A549 (cell line): ENCODE measurements at regions not wholly inside any gene's neighbourhood (a gene's known extent, or its start where the extent isn't known, plus 50 kb on each side); places are given as distances from the start of the nearest gene placed in this dataset.

Source experiments
- ATAC-seq, 2 experiments: fragments of 200-7000 bp in 1 of 2; fragments of >200 bp in 1 of 2; cut with Nextera tagmentation in 1 of 2; cut with Tn5 transposase in 1 of 2; 3 replicates each; pipeline versions ENCODE4 v1.8.0 to v1.9.1; 2018 to 2020; ENCODE audit warnings: mild to moderate bottlenecking in 1 of 2, moderate library complexity in 1 of 2
- CTCF ChIA-PET: fragments of 300-600 bp; sonication (Branson Sonifier 250); formaldehyde crosslinking; extraction: SDS; loops from one replicate; lab custom pipeline; 2021; ENCODE audit warnings: antibody characterized with exemption, inconsistent platforms; lab: Yijun Ruan, JAX
- POLR2A ChIA-PET: fragments of 350-600 bp; formaldehyde crosslinking; extraction: SDS; loops from one replicate; lab custom pipeline; 2021; ENCODE audit warnings: antibody characterized with exemption, inconsistent platforms; lab: Yijun Ruan, JAX
- DNase-seq, 2 experiments: peaks; one replicate each; pipeline versions ENCODE4 v3.0.0 to v3.0.0-alpha.2; 2011 to 2016; ENCODE audit warnings: low read depth in 1 of 2, low spot score in 1 of 2
- FAIRE-seq: peaks from 2 replicates; lab custom pipeline; 2011; peaks lifted over from hg19 to GRCh38; lab: Jason Lieb, UNC
- H3K27ac ChIP-seq, 2 experiments: fragments of >200 bp; sonication (Bioruptor Twin); formaldehyde crosslinking; 3 replicates each; pipeline ENCODE4 v1.5.1; 2016 to 2017
- H3K4me1 ChIP-seq: fragments of >200 bp; sonication (Bioruptor Twin); formaldehyde crosslinking; 3 replicates; pipeline ENCODE4 v1.6.1; 2016
- H3K4me2 ChIP-seq: fragments of >200 bp; sonication (Bioruptor Twin); formaldehyde crosslinking; 3 replicates; pipeline ENCODE4 v1.6.1; 2016
- H3K4me3 ChIP-seq: fragments of >200 bp; sonication (Bioruptor Twin); formaldehyde crosslinking; 3 replicates; pipeline ENCODE4 v1.5.1; 2016
- H3K9me3 ChIP-seq: fragments of >200 bp; sonication (Bioruptor Twin); formaldehyde crosslinking; 3 replicates; pipeline ENCODE4 v1.6.1; 2016
- ATOH8 ChIP-seq: fragments of 250-450 bp; sonication (Bioruptor Pico); IDR thresholded peaks from 2 replicates; pipeline ENCODE4 v1.5.0; 2020; ENCODE audit warnings: low read depth, mild to moderate bottlenecking, moderate library complexity
- CHD2 ChIP-seq: fragments of 150-350 bp; IDR thresholded peaks from 2 replicates; pipeline ENCODE4 v1.6.1; 2014; ENCODE audit warnings: low read length; ENCODE audit not compliant: partially characterized antibody
- CHD4 ChIP-seq: fragments of 200-600 bp; sonication (generic); IDR thresholded peaks from 2 replicates; pipeline ENCODE4 v1.6.1; 2016; ENCODE audit warnings: antibody characterized with exemption, mild to moderate bottlenecking, borderline replicate concordance
- FOSL2 ChIP-seq, 2 experiments: fragments of 450-650 bp in 1 of 2; fragments of >200 bp in 1 of 2; sonication (Bioruptor Twin) in 1 of 2; formaldehyde crosslinking; IDR thresholded peaks; 2 replicates each; pipeline versions ENCODE4 v1.5.0 to v1.6.1; 2016 to 2020; ENCODE audit warnings: mild to moderate bottlenecking in 1 of 2, moderate library complexity in 1 of 2
- HOXB13 ChIP-seq: fragments of 250-450 bp; sonication (Bioruptor Pico); IDR thresholded peaks from 2 replicates; pipeline ENCODE4 v1.5.0; 2020; ENCODE audit warnings: low read depth, mild to moderate bottlenecking, moderate library complexity
- JUNB ChIP-seq: fragments of >200 bp; sonication (Bioruptor Twin); formaldehyde crosslinking; IDR thresholded peaks from 2 replicates; pipeline ENCODE4 v1.6.1; 2016
- MAX ChIP-seq: IDR thresholded peaks from 2 replicates; pipeline ENCODE4 v1.6.1; 2012
- PBX3 ChIP-seq: IDR thresholded peaks from 2 replicates; pipeline ENCODE4 v1.6.1; 2012
- PHF8 ChIP-seq: fragments of 200-600 bp; sonication (generic); IDR thresholded peaks from 2 replicates; pipeline ENCODE4 v1.6.1; 2016; ENCODE audit warnings: low read depth, mild to moderate bottlenecking, antibody characterized with exemption, moderate library complexity, borderline replicate concordance
- POLR2AphosphoS2 ChIP-seq: conservative IDR thresholded peaks from 2 replicates; pipeline ENCODE4 v1.6.1; 2012; ENCODE audit warnings: low read length, improper control_type of control experiment, inconsistent platforms
- REST ChIP-seq: fragments of 200-600 bp; sonication (generic); IDR thresholded peaks from 2 replicates; pipeline ENCODE4 v1.6.1; 2016; ENCODE audit warnings: antibody characterized with exemption, mild to moderate bottlenecking, moderate library complexity
- SMC3 ChIP-seq: fragments of >200 bp; sonication (Bioruptor Twin); formaldehyde crosslinking; IDR thresholded peaks from 3 replicates; pipeline ENCODE4 v1.6.1; 2018; ENCODE audit warnings: inconsistent platforms
- SREBF2 ChIP-seq: fragments of 450-650 bp; IDR thresholded peaks from 2 replicates; pipeline ENCODE4 v1.6.1; 2014; ENCODE audit warnings: mild to moderate bottlenecking, moderate library complexity
- USF2 ChIP-seq: fragments of 450-650 bp; IDR thresholded peaks from 2 replicates; pipeline ENCODE4 v1.6.1; 2014; ENCODE audit warnings: antibody characterized with exemption
- WGBS: methylation state at CpG from one replicate; pipeline ENCODE4 v1.1.6; 2017; ENCODE audit errors: missing lambda C conversion rate; 5-methylcytosine and 5-hydroxymethylcytosine counted together

- TF ChIP-seq USF2: no peak
Measured at GRCh38 chr20:48536206-48536605, 291.6 kb downstream of the PREX1 start (continued).

GRCh38 chr20:48535556-48535955, 292.2 kb downstream of the PREX1 start:
- Histone ChIP-seq H3K4me1 (peaks cover 20% of the 10 kb centered on the region), H3K27ac (no peak overlapping the region), H3K4me2 (no peak overlapping the region), H3K4me3 (no peak overlapping the region), H3K9me3 (0 out of 3 replicates have a peak, but pooled peaks cover 3% of the 10 kb centered on the region)
- ChIA-PET POLR2A (no interaction called here), CTCF (interaction anchor here (1.2 to 3.4 kb wide), 4 partner anchors 10 to 85 kb away, joined by 3 to 10 read pairs (median 7); no protein-coding TSS in a partner anchor)
- 62% methylated on average over 5 of the region's 5 CpGs for WGBS
- DNase-seq (no peak), FAIRE-seq (no peak), ATAC-seq (no peak)
- TF ChIP-seq HOXB13 (CRISPR knock-in tag) (no peak), REST (no peak), SMC3 (no peak)

- DNase-seq (no peak), FAIRE-seq (no peak), ATAC-seq (no peak)
- H3K9me3 ChIP-seq: 0 out of 3 replicates have a peak, but pooled peaks cover 3% of the 10 kb centered on the region
- CTCF ChIA-PET: no interaction called here
- H3K4me3 ChIP-seq: no peak overlapping the region
- H3K4me2 ChIP-seq: no peak overlapping the region
- POLR2A ChIA-PET: no interaction called here
- H3K4me1 ChIP-seq: no peaks in the 10 kb centered on the region
- WGBS: 12% methylated on average over 2 of the region's 2 CpGs
- H3K27ac ChIP-seq: no peak overlapping the region
- TF ChIP-seq ATOH8 (CRISPR knock-in tag) (no peak), PBX3 (no peak), SREBF2 (no peak)
Measured at GRCh38 chr20:48532028-48532427, 295.8 kb downstream of the PREX1 start.

- no peak overlapping the region for H3K4me3 ChIP-seq
- ChIA-PET CTCF (no interaction called here), POLR2A (no interaction called here)
- 12% methylated on average over 2 of the region's 2 CpGs for WGBS
- TF ChIP-seq CHD4: no peak
- no peak for TF ChIP-seq JUNB
- TF ChIP-seq MAX: no peak
- TF ChIP-seq FOSL2 (IDR thresholded peaks at IDR 0.05): no peak
- no peak for TF ChIP-seq FOSL2 (CRISPR knock-in tag; IDR thresholded peaks at IDR 0.05)
- no peak for TF ChIP-seq PHF8
- no peak for TF ChIP-seq POLR2AphosphoS2
- no peak for TF ChIP-seq CHD2
- TF ChIP-seq, all 56 proteins: peak for 0
- Histone ChIP-seq H3K4me1 (no peaks in the 10 kb centered on the region), H3K27ac (no peak overlapping the region), H3K9me3 (0 out of 3 replicates have a peak, but pooled peaks cover 3% of the 10 kb centered on the region), H3K4me2 (no peak overlapping the region)
- no peak for ATAC-seq
- FAIRE-seq: no peak
- DNase-seq: no peak
Measured at GRCh38 chr20:48531505-48531904, 296.3 kb downstream of the PREX1 start.
